Trophoblast cell (in vitro differentiated cells and primary cell): ENCODE measurements at regions not wholly inside any gene's neighbourhood (a gene's known extent, or its start where the extent isn't known, plus 50 kb on each side); places are given as distances from the start of the nearest gene placed in this dataset.

Experiments used
- DNase-seq, 2 donors: peaks; one replicate each; pipeline ENCODE4 v3.0.0-alpha.2; 2016
- H2AFZ ChIP-seq: 2 replicates; pipeline ENCODE4 v1.6.1; 2013; ENCODE audit warnings: low read length, moderate library complexity, mild to moderate bottlenecking; ENCODE audit not compliant: insufficient read depth, poor library complexity
- H2AK5ac ChIP-seq: 2 replicates; pipeline ENCODE4 v1.6.1; 2013; ENCODE audit warnings: mild to moderate bottlenecking, low read length
- H2BK120ac ChIP-seq: 2 replicates; pipeline ENCODE4 v1.6.1; 2013; ENCODE audit warnings: low read length, mild to moderate bottlenecking, moderate library complexity; ENCODE audit not compliant: insufficient read depth, poor library complexity
- H2BK12ac ChIP-seq: 2 replicates; pipeline ENCODE4 v1.6.1; 2013; ENCODE audit warnings: mild to moderate bottlenecking, low read length, moderate library complexity
- H2BK5ac ChIP-seq: 2 replicates; pipeline ENCODE4 v1.6.1; 2013; ENCODE audit warnings: low read length, low read depth, moderate library complexity, mild to moderate bottlenecking; ENCODE audit not compliant: poor library complexity
- H3K14ac ChIP-seq: 2 replicates; pipeline ENCODE4 v1.6.1; 2013; ENCODE audit warnings: mild to moderate bottlenecking, low read length
- H3K18ac ChIP-seq: 2 replicates; pipeline ENCODE4 v1.6.1; 2013; ENCODE audit warnings: mild to moderate bottlenecking, low read length
- H3K23ac ChIP-seq: 2 replicates; pipeline ENCODE4 v1.6.1; 2013; ENCODE audit warnings: low read length
- H3K27ac ChIP-seq: 2 replicates; pipeline ENCODE4 v1.5.1; 2013; ENCODE audit warnings: low read depth, mild to moderate bottlenecking, inconsistent platforms, low read length, moderate library complexity
- H3K27me3 ChIP-seq: 2 replicates; pipeline ENCODE4 v1.6.1; 2013; ENCODE audit warnings: inconsistent platforms, mild to moderate bottlenecking, low read length, moderate library complexity; ENCODE audit not compliant: insufficient read depth
- H3K36me3 ChIP-seq, 2 experiments: 1 replicate in 1 of 2; 2 replicates in 1 of 2; pipeline ENCODE4 v1.6.1; 2013; ENCODE audit warnings: low read length in 2 of 2, mild to moderate bottlenecking in 2 of 2, moderate library complexity in 1 of 2; ENCODE audit not compliant: insufficient read depth in 2 of 2, control insufficient read depth in 1 of 2
- H3K4ac ChIP-seq: 2 replicates; pipeline ENCODE4 v1.6.1; 2013; ENCODE audit warnings: low read depth, mild to moderate bottlenecking, low read length, moderate library complexity
- H3K4me1 ChIP-seq, 2 experiments: 1 replicate in 1 of 2; 2 replicates in 1 of 2; pipeline ENCODE4 v1.6.1; 2013; ENCODE audit warnings: low read length in 2 of 2, mild to moderate bottlenecking in 2 of 2, moderate library complexity in 1 of 2; ENCODE audit not compliant: insufficient read depth in 2 of 2, control insufficient read depth in 1 of 2
- H3K4me2 ChIP-seq: 2 replicates; pipeline ENCODE4 v1.6.1; 2013; ENCODE audit warnings: inconsistent platforms, mild to moderate bottlenecking, low read length, moderate library complexity
- H3K4me3 ChIP-seq: 2 replicates; pipeline ENCODE4 v1.5.1; 2013; ENCODE audit warnings: mild to moderate bottlenecking, low read depth, low read length, inconsistent platforms
- H3K79me1 ChIP-seq: one replicate; pipeline ENCODE4 v1.6.1; 2013; ENCODE audit warnings: low read length
- H3K79me2 ChIP-seq: 2 replicates; pipeline ENCODE4 v1.6.1; 2013; ENCODE audit warnings: low read length, mild to moderate bottlenecking; ENCODE audit not compliant: control insufficient read depth, insufficient read depth, poor library complexity
- H3K9ac ChIP-seq: 2 replicates; pipeline ENCODE4 v1.6.1; 2013; ENCODE audit warnings: mild to moderate bottlenecking, low read length
- H3K9me3 ChIP-seq: 2 replicates; pipeline ENCODE4 v1.6.1; 2013; ENCODE audit warnings: low read depth, mild to moderate bottlenecking, control low read depth, inconsistent platforms, low read length; ENCODE audit not compliant: insufficient read depth
- H4K12ac ChIP-seq: 2 replicates; pipeline ENCODE4 v1.6.1; 2013; ENCODE audit warnings: low read depth, mild to moderate bottlenecking, low read length, moderate library complexity
- H4K8ac ChIP-seq: 2 replicates; pipeline ENCODE4 v1.6.1; 2013; ENCODE audit warnings: low read depth, mild to moderate bottlenecking, low read length, moderate library complexity
- H4K91ac ChIP-seq: one replicate; pipeline ENCODE4 v1.6.1; 2013; ENCODE audit warnings: low read depth, mild to moderate bottlenecking, low read length, moderate library complexity
- WGBS: extraction: QIAGEN DNeasy Blood & Tissue Kit; methylation state at CpG from one replicate; pipeline ENCODE4 v1.1.7; 2013; ENCODE audit warnings: missing lambda C conversion rate; ENCODE audit not compliant: insufficient read length, insufficient coverage; ENCODE audit errors: extremely low coverage; 5-methylcytosine and 5-hydroxymethylcytosine counted together

DNA sequence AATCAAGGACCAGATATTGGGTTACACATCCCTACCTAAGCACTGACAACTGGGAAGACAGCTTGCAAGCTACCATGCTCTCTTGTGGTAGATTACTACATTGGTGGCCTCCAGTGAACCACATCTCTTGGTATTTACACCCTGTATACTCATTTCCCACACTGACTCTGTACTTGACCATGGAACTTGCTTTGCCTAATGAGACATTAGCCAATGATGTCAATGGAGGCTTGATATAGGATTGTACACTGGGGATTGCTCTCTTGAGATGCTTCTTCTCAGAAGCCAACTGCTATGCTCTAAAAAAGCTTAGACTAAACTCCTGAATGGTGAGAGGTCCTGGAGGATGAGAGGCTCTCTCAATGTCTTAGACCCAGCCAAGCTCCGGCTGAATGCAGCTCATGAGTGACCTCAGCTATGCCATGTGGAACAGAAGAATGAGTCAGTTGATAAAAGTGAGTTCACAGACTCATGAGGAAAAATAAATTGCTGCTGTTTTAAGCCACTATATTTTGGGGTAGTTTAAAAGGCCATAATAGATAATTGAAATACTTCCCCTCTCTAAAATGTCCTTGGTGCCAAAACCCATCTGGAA lies 61.5 kb upstream of the GALNT15 start:
- Histone ChIP-seq H3K36me3 (no peaks in the 10 kb centered on the region), H3K79me1 (no peaks in the 10 kb centered on the region), H3K27ac (no peak overlapping the region), H2BK120ac (no peak overlapping the region), H2AK5ac (no peak overlapping the region), H3K4me2 (no peak overlapping the region), H3K4me1 (no peaks in the 10 kb centered on the region), H3K14ac (no peak overlapping the region), H3K18ac (no peak overlapping the region), H3K4ac (no peak overlapping the region), H3K27me3 (no peaks in the 10 kb centered on the region), H2AFZ (no peak overlapping the region), H3K79me2 (no peaks in the 10 kb centered on the region), H2BK12ac (no peak overlapping the region), H4K91ac (no peak overlapping the region), H3K4me3 (no peak overlapping the region), H3K23ac (peak overlapping the region; percentile 53), H3K9ac (no peak overlapping the region), H4K8ac (no peak overlapping the region), H4K12ac (no peak overlapping the region), H2BK5ac (no peak overlapping the region), H3K9me3 (peaks cover 2% of the 10 kb centered on the region)
- no CpG with 5 or more reads among the region's 1 CpG for WGBS
- no peak for DNase-seq

DNA sequence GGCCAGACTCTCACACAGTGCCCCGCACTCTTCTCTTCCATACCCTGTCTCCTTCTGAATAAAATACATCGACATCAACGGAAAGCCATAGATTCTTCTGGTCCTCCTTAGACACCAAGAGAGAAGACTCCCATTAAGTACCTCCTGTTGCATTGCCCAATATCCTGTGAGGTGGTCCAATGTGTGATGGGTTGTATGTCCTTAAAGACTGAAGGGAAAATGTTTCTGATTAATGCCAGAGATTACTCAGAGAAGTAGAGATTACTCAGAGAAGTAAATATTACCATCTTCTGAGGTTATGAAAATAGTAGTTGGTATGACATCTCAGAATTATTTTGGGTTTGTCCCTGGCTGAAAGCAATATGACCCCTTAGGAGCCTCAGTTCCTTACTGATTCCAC lies 60.8 kb upstream of the GALNT15 start:
- H2BK12ac ChIP-seq = no peak overlapping the region
- no peak overlapping the region for H4K8ac ChIP-seq
- WGBS = no CpG with 5 or more reads among the region's 3 CpGs
- DNase-seq = no peak
- no peaks in the 10 kb centered on the region for H3K79me2 ChIP-seq
- H3K4ac ChIP-seq = no peak overlapping the region
- no peak overlapping the region for H2BK120ac ChIP-seq
- no peak overlapping the region for H4K12ac ChIP-seq
- H2BK5ac ChIP-seq = no peak overlapping the region
- no peak overlapping the region for H3K4me2 ChIP-seq
- H4K91ac ChIP-seq = no peak overlapping the region
- H3K27me3 ChIP-seq = no peaks in the 10 kb centered on the region
- H3K79me1 ChIP-seq = no peaks in the 10 kb centered on the region
- H2AK5ac ChIP-seq = no peak overlapping the region
- no peak overlapping the region for H3K27ac ChIP-seq
- no peak overlapping the region for H3K4me3 ChIP-seq
- no peak overlapping the region for H2AFZ ChIP-seq
- no peaks in the 10 kb centered on the region for H3K4me1 ChIP-seq
- no peak overlapping the region for H3K18ac ChIP-seq
- H3K14ac ChIP-seq = no peak overlapping the region
- no peak overlapping the region for H3K9ac ChIP-seq
- no peak overlapping the region for H3K23ac ChIP-seq
- H3K9me3 ChIP-seq = peaks cover 2% of the 10 kb centered on the region
- H3K36me3 ChIP-seq = no peaks in the 10 kb centered on the region

GRCh38 chr3:16114429-16114828 lies 60.1 kb upstream of the GALNT15 start:
- Histone ChIP-seq H2BK12ac (no peak overlapping the region), H3K79me2 (no peaks in the 10 kb centered on the region), H3K36me3 (no peaks in the 10 kb centered on the region), H4K91ac (no peak overlapping the region), H3K27me3 (no peaks in the 10 kb centered on the region), H3K9me3 (peaks cover 2% of the 10 kb centered on the region), H3K23ac (no peak overlapping the region), H3K9ac (no peak overlapping the region), H3K79me1 (no peaks in the 10 kb centered on the region), H2AFZ (no peak overlapping the region), H3K4me1 (no peaks in the 10 kb centered on the region), H2AK5ac (no peak overlapping the region), H3K4me3 (no peak overlapping the region), H3K18ac (no peak overlapping the region), H3K4me2 (no peak overlapping the region), H3K4ac (no peak overlapping the region), H3K27ac (no peak overlapping the region), H2BK5ac (no peak overlapping the region), H4K12ac (no peak overlapping the region), H2BK120ac (no peak overlapping the region), H4K8ac (no peak overlapping the region), H3K14ac (no peak overlapping the region)
- no CpG with 5 or more reads among the region's 2 CpGs for WGBS
- DNase-seq = no peak

GRCh38 chr3:16114930-16115329 lies 59.5 kb upstream of the GALNT15 start:
- no peaks in the 10 kb centered on the region for H3K79me2 ChIP-seq
- no peak overlapping the region for H4K8ac ChIP-seq
- no peaks in the 10 kb centered on the region for H3K79me1 ChIP-seq
- no peak overlapping the region for H2AK5ac ChIP-seq
- no peak overlapping the region for H3K27ac ChIP-seq
- no CpG with 5 or more reads among the region's 3 CpGs for WGBS
- no peak overlapping the region for H2BK12ac ChIP-seq
- H4K91ac ChIP-seq = no peak overlapping the region
- no peak overlapping the region for H3K18ac ChIP-seq
- no peak overlapping the region for H3K4ac ChIP-seq
- H4K12ac ChIP-seq = no peak overlapping the region
- H3K14ac ChIP-seq = no peak overlapping the region
- H2BK120ac ChIP-seq = no peak overlapping the region
- H3K4me1 ChIP-seq = no peaks in the 10 kb centered on the region
- no peak overlapping the region for H2AFZ ChIP-seq
- H3K9me3 ChIP-seq = peaks cover under 1% of the 10 kb centered on the region
- no peak overlapping the region for H3K4me3 ChIP-seq
- no peaks in the 10 kb centered on the region for H3K27me3 ChIP-seq
- H2BK5ac ChIP-seq = no peak overlapping the region
- no peak for DNase-seq
- H3K4me2 ChIP-seq = no peak overlapping the region
- H3K23ac ChIP-seq = no peak overlapping the region
- H3K36me3 ChIP-seq = no peaks in the 10 kb centered on the region
- no peak overlapping the region for H3K9ac ChIP-seq
